GM19043 (cell line): ENCODE measurements at regions not wholly inside any gene's neighbourhood (a gene's known extent, or its start where the extent isn't known, plus 50 kb on each side); places are given as distances from the start of the nearest gene placed in this dataset.

Experiments used
- ATAC-seq: cut with Tn5 transposase; IDR thresholded peaks from one replicate; pipeline ENCODE4 v1.9.1; 2021; ENCODE audit warnings: low read depth; ENCODE audit not compliant: unreplicated experiment

- no peak for ATAC-seq
These were observed 91.1 kb upstream of the PGRMC2 start for GRCh38 chr4:128378668-128379067.

- ATAC-seq, result no peak
These were observed 89.3 kb upstream of the PGRMC2 start for GRCh38 chr4:128376958-128377357.

- no peak for ATAC-seq
These were observed 88.7 kb upstream of the PGRMC2 start for GRCh38 chr4:128376303-128376702.

- ATAC-seq, result no peak
These were observed 86.0 kb upstream of the PGRMC2 start for GRCh38 chr4:128373628-128374027.

- no peak for ATAC-seq
These were observed 84.3 kb upstream of the PGRMC2 start for GRCh38 chr4:128371876-128372275.

- ATAC-seq, result no peak
These were observed 83.6 kb upstream of the PGRMC2 start for GRCh38 chr4:128371001-128371777.

GRCh38 chr4:128366212-128366611 lies 78.6 kb upstream of the PGRMC2 start:
- ATAC-seq, result no peak

- ATAC-seq, result no peak
These were observed 77.0 kb upstream of the PGRMC2 start for GRCh38 chr4:128364565-128364964.

- no peak for ATAC-seq
These were observed 76.4 kb upstream of the PGRMC2 start for GRCh38 chr4:128363966-128364365.

GRCh38 chr4:128362760-128363159 lies 75.1 kb upstream of the PGRMC2 start:
- ATAC-seq, result no peak

GRCh38 chr4:128359422-128359821 lies 71.8 kb upstream of the PGRMC2 start:
- no peak for ATAC-seq

- no peak for ATAC-seq
These were observed 71.3 kb upstream of the PGRMC2 start for GRCh38 chr4:128358913-128359279.

- no peak for ATAC-seq
These were observed 70.8 kb upstream of the PGRMC2 start for GRCh38 chr4:128358231-128358912.

GRCh38 chr4:128357286-128357685 lies 69.7 kb upstream of the PGRMC2 start:
- no peak for ATAC-seq

GRCh38 chr4:128355305-128355704 lies 67.7 kb upstream of the PGRMC2 start:
- ATAC-seq, result peak; percentile 84

GRCh38 chr4:128354205-128354821 lies 66.7 kb upstream of the PGRMC2 start:
- no peak for ATAC-seq

- no peak for ATAC-seq
These were observed 66.2 kb upstream of the PGRMC2 start for GRCh38 chr4:128353791-128354190.

GRCh38 chr4:128351502-128351901 lies 63.9 kb upstream of the PGRMC2 start:
- no peak for ATAC-seq

- ATAC-seq, result no peak
These were observed 62.9 kb upstream of the PGRMC2 start for GRCh38 chr4:128350449-128351045.

- no peak for ATAC-seq
These were observed 62.3 kb upstream of the PGRMC2 start for GRCh38 chr4:128349921-128350320.

GRCh38 chr4:128347930-128348660 lies 60.5 kb upstream of the PGRMC2 start:
- no peak for ATAC-seq
